ENCODE measurements at regions not wholly inside any gene's neighbourhood (a gene's known extent, or its start where the extent isn't known, plus 50 kb on each side); places are given as distances from the start of the nearest gene placed in this dataset.

DNA sequence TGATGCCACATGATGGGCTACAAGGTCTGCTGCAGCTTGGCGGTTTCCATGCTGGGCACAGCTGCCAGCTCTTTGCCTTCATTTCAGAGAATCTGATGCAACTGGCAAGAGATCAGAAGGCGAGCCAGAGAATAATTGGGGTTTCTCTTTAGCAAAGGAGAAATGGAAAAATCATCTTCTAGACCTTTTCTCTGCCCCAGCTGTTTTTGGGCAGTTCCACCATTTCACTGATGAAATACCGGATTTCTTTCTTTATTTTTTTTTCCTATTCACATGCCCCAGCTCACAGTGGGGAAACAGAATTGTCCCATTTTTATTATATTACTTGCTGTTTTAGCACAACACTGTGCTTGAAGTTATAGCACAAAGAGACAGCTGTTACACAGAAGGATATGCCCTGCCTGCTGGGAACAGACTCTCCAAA lies 439.3 kb upstream of the GOT2 start:
- no peak for TF ChIP-seq CTCF (IDR thresholded peaks at IDR 0.05; ENCODE audit: low read depth, low read length)
- DNase-seq (ENCODE audit: low read depth in 2 of 2): no peak
- H3K4me3 ChIP-seq (replicated peaks in 1 of 2; ENCODE audit: low read depth in 2 of 2, low read length in 2 of 2): no peak overlapping the region

DNA sequence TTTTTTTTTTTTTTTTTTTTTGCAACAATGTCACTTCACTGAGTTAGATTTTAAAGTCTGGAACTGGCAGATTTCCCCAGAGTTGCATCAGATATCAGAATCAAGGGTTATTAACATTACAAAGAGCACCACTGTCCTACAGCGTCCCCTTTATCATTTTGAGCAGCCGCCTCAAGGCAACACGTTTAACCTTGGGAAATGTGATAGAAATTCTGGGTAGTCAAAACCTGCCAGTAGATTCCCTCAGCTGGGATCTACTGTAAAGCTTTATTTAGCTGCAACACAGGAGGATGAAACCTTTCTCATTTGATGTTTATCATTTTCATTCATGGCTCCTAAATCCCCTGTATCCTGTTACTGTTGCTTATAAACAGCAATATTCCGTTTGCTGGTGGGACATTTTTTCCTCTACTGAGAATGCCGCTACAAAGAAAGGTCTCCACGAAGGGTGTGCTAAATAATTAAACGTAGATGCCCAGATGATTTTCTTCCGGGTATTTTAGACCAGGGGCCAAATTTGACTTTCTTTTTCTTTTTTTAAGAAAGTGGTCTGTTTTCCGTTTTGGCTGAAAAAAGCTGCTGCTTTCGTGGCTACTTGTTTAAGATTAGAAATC lies 436.1 kb upstream of the GOT2 start:
- TF ChIP-seq CTCF (IDR thresholded peaks at IDR 0.05; ENCODE audit: low read depth, low read length): no peak
- H3K4me3 ChIP-seq (replicated peaks in 1 of 2; ENCODE audit: low read depth in 2 of 2, low read length in 2 of 2): no peak overlapping the region

DNA sequence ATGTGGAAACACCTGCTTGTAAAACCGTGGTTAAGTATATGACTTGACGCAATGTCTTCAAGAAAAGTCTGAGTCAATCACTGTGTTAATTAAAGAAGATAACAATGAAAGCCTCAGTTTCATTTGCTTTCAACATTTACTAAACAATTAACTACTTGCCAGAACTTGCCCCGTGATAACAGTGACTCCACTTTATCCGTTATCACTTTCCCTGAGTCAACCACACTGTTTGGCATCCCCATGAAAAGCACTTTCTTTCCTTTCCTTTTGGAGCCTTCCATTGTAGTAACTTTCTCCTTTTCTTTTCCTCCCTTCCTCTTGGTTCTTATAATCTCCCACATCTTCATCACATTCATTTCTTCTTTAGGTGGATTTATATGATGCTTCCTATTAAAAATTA lies 435.1 kb upstream of the GOT2 start:
- DNase-seq (ENCODE audit: low read depth in 2 of 2): no peak
- TF ChIP-seq CTCF (IDR thresholded peaks at IDR 0.05; ENCODE audit: low read depth, low read length): no peak
- no peak overlapping the region for H3K4me3 ChIP-seq (replicated peaks in 1 of 2; ENCODE audit: low read depth in 2 of 2, low read length in 2 of 2)

More for the DNA sequence above, 436.1 kb upstream of the GOT2 start:
- no peak for DNase-seq (ENCODE audit: low read depth in 2 of 2)

- DNase-seq (ENCODE audit: low read depth in 2 of 2): no peak
- H3K4me3 ChIP-seq (replicated peaks in 1 of 2; ENCODE audit: low read depth in 2 of 2, low read length in 2 of 2): no peak overlapping the region
- no peak for TF ChIP-seq CTCF (IDR thresholded peaks at IDR 0.05; ENCODE audit: low read depth, low read length)
Measured at GRCh38 chr16:59168461-59169114, 434.5 kb upstream of the GOT2 start.

DNA sequence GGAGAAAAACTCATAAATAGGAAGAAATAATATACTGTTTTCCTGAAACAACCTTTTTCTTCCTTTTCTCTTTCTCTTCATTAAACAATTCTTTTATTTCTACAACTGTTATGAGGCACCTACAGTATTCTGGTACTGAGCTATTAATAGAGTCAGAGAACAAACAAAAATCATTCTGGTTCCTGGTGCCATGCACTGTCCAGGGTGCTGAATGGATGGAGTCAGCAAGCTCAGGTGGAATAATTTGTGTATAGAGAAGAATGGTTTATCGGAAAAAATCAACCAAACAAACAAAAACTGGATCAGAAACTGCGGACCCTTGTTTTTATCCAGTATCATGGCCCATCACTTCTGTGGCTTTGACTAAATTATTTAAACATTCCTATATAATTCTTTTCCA lies 430.3 kb upstream of the GOT2 start:
- TF ChIP-seq CTCF (IDR thresholded peaks at IDR 0.05; ENCODE audit: low read depth, low read length): no peak
- H3K4me3 ChIP-seq (replicated peaks in 1 of 2; ENCODE audit: low read depth in 2 of 2, low read length in 2 of 2): no peak overlapping the region
- no peak for DNase-seq (ENCODE audit: low read depth in 2 of 2)

- no peak overlapping the region for H3K4me3 ChIP-seq (replicated peaks in 1 of 2; ENCODE audit: low read depth in 2 of 2, low read length in 2 of 2)
- TF ChIP-seq CTCF (IDR thresholded peaks at IDR 0.05; ENCODE audit: low read depth, low read length): no peak
Measured at GRCh38 chr16:59163371-59164055, 429.4 kb upstream of the GOT2 start.

More at GRCh38 chr16:59163371-59164055, 429.4 kb upstream of the GOT2 start:
- no peak for DNase-seq (ENCODE audit: low read depth in 2 of 2)
